GM12892 (cell line): ENCODE measurements at regions not wholly inside any gene's neighbourhood (a gene's known extent, or its start where the extent isn't known, plus 50 kb on each side); places are given as distances from the start of the nearest gene placed in this dataset.

Experiments
- POLR2A ChIP-seq: IDR thresholded peaks from 2 replicates; pipeline ENCODE4 v1.6.1; 2011; ENCODE audit warnings: low read depth, low read length, control low read depth
- POLR2AphosphoS5 ChIP-seq: IDR thresholded peaks from 2 replicates; pipeline ENCODE4 v1.6.1; 2011; ENCODE audit warnings: low read depth, low read length, control low read depth
- TAF1 ChIP-seq: IDR thresholded peaks from 2 replicates; pipeline ENCODE4 v1.6.1; 2011; ENCODE audit warnings: low read depth, mild to moderate bottlenecking, control low read depth, low read length, borderline replicate concordance

- TF ChIP-seq POLR2A = no peak
- no peak for TF ChIP-seq POLR2AphosphoS5
- TF ChIP-seq TAF1 = no peak
Measured at GRCh38 chr22:27424319-27424718, 377.2 kb downstream of the MN1 start.
